COLO829 (cell line): ENCODE measurements at regions not wholly inside any gene's neighbourhood (a gene's known extent, or its start where the extent isn't known, plus 50 kb on each side); places are given as distances from the start of the nearest gene placed in this dataset.
A peak's percentile ranks its signal among the peaks of the same experiment; 100 is the strongest.
"Not testable (repeated sequence)": the region's sequence is repeated elsewhere in the genome, so short reads cannot be mapped to it uniquely, and the experiment has no call there.

Experiments used
- DNase-seq: peaks from one replicate; pipeline ENCODE4 v3.0.0; 2012; ENCODE audit warnings: low spot score

DNA sequence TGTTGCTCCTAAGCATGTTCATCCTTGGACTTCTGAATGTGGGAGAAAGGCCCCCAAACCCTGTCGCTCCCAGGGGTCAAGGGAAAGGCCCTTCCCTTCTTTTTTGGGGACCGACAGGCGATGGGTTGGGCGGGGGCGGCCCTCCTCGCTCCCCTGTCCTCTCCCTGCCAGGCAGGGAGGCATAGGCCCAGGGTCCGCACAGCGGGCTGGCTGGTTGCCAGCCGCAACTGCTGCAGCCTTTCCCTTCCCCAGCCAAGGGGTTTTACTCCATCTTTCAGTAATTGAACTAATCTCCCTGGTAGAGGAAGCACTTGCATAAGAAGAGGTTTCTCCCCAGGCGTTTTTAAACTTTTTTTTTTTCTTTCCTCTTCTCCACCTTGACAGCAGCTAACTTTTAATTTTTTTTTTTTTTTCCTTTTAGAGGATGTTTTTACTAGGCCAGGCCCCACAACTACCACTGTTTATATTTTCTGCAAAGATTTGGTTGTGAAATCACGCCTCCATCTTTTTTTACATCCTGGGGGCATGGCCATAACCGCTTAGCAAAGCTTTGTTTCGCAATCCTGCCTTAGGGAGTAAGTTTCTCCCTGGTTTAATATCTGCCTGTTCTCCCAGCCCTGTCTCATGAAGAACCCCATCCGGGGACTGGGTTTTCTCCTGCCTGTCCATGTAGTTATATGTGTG lies 216.9 kb upstream of the ZNF608 start:
- DNase-seq = peak; percentile 21

GRCh38 chr5:124966741-124967140 lies 220.3 kb upstream of the ZNF608 start:
- not testable (repeated sequence) for DNase-seq

DNA sequence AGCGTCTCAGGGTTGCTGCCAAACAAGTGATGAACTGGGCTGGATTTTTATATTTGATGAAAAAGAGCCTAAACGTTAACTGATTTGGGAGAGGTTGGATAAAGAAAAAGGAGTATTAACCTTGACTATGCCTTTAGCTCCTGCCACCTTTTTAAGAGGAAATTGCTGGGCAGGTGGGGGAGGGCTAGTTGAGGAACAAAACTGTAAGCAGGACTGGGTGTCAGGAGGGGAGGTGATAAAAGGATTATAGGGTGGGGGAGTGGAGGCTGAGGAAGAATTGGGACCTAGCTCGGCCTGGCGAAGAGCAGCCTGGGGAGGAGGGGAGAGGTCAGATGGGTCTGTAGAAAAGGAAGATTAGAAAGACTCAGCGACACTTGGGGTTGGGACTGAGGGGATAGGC lies 223.9 kb upstream of the ZNF608 start:
- DNase-seq = not testable (repeated sequence)

DNA sequence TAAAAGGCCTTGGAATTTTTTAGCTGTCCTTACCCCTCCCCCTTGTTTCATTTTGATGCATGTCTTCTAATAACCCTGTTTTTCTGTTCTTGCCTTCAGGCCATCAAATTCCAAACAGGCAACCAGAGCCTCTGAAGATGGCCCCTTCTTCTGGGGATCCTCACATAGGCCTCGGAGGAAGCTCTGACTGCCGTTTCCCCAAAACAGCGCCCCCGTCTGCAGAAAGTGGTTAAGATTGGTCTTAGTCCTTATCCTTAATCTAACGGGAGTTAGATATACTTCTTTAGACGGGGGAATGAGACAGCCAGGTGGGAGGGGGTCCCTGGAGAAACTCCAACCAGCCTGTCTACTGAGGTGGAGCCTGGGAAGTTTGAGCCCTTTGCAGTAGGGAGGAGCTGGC lies 226.3 kb upstream of the ZNF608 start:
- no peak for DNase-seq

GRCh38 chr5:124973661-124974060 lies 227.2 kb upstream of the ZNF608 start:
- no peak for DNase-seq

DNA sequence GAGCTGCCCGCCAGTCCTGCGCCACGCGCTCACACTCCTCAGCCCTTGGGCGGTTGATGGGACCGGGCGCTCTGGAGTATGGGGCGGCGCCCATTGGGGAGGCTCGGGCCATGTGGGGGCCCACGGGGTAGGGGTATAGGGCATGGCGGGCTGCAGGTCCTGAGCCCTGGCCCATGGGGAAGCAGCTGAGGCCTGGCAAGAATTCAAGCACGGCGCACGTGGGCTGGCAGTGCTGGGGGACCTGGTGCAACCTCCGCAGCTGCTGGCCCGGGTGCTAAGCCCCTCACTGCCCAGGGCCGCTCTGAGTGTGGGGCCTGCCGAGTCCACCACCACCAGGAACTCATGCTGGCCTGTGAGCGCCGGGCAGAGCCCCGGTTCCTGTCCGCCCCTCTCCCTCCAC lies 229.6 kb upstream of the ZNF608 start:
- DNase-seq = no peak

GRCh38 chr5:124979251-124979650 lies 232.8 kb upstream of the ZNF608 start:
- DNase-seq = no peak

GRCh38 chr5:124980163-124980941 lies 233.9 kb upstream of the ZNF608 start:
- DNase-seq = peak; percentile 26

- DNase-seq = no peak
Measured at GRCh38 chr5:124981901-124982300, 235.5 kb upstream of the ZNF608 start.

- DNase-seq = no peak
Measured at GRCh38 chr5:124986170-124986569, 239.7 kb upstream of the ZNF608 start.

- no peak for DNase-seq
Measured at GRCh38 chr5:124986667-124987066, 240.2 kb upstream of the ZNF608 start.

DNA sequence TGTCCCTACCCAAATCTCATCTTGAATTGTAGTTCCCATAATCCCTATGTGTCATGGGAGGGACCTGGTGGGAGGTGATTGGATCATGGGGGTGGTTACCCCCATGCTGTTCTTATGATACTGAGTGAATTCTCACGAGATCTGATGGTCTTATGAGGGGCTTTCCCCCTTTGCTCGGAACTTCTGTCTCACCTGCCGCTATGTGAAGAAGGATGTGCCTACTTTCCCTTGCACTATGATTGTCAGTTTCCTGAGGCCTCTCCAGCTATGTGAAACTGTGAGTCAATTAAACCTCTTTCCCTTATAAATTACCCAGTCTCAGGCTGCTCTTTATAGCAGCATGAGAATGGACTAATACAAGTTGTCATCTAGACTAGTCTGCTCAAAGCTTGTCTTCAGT lies 241.3 kb upstream of the ZNF608 start:
- DNase-seq = not testable (repeated sequence)

DNA sequence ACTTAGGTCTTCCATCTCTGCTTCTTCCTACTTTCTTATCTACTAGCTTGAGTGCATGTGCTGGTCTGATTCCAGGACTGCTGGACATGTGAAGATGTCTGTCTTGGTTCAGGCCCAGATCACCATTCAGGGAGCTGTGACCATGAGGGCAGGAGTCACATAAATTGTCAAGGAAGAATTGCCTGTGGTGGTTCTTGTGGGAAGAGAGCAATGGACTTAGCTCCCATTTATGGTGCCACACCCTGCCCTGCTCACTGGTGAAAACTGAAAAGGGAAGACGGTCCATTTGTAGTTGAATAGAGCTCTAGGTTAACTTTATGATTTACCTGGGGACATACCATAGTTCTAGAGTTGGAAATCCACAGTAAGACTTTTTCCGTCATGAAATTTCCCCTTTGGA lies 244.3 kb upstream of the ZNF608 start:
- no peak for DNase-seq

DNA sequence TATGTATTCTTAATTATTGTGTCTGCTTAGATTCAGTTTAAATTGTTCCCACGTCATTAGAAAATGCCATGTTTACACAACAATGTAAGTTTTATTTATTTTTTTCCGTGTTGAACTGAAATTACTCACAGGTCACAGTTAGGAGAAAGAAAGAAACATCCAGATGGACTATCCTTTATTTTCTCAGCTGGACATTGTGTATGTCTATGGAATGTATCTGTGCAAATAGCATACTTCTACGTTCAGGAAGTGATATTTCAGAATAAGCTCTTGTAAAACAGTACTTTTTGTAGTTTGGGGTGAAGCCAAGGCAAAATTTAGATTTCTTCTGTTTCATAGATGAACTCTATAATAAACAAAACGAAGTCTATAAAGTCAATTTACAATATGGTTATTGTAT lies 249.0 kb upstream of the ZNF608 start:
- no peak for DNase-seq

- no peak for DNase-seq
Measured at GRCh38 chr5:124996023-124996763, 249.8 kb upstream of the ZNF608 start.

DNA sequence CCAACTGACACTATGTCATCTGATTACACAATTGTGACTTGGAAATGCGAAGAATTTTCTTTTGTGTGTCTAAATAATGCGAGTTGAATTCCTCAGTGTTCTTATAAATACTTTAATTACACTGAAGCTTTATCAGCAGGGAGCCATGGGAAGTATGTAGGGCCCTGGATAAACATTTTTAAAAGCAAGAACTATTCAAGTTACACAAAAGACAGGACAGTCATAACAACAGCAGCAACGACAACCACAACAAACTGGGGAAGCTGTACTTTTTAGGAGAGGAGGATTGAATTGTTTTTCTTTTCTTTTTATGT lies 250.3 kb upstream of the ZNF608 start:
- no peak for DNase-seq

DNA sequence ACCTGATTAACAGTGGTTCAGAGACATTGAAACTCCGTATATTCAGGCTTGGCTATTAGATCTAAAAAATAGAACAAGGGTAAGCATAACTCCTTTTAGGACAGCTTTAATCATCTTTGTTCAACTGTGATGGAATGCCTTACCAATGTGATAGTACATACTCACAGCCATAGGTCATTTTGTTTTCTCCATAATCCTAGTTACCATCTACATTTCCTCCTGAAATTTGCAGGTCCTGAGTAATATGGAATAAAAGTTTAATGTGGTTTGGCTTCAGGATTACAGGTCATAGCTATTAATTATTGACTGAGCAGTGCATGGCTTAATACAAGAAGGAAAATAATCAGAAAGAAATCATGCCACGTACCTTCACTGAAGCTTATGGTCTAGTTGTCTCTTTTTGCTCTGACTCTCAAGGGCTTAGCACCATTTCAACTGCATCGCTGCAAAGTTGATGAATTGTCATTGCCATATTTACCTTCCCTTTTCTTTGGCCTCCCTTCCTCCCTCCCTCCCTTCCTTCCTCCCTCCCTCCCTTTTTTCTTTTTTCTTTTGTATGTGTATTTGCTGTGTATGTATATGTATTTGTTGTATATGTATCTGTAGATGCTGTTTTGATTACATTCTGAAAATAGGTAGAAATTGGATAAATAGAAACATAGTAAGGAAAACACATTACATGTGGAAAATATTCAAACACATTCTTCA lies 250.9 kb upstream of the ZNF608 start:
- no peak for DNase-seq

DNA sequence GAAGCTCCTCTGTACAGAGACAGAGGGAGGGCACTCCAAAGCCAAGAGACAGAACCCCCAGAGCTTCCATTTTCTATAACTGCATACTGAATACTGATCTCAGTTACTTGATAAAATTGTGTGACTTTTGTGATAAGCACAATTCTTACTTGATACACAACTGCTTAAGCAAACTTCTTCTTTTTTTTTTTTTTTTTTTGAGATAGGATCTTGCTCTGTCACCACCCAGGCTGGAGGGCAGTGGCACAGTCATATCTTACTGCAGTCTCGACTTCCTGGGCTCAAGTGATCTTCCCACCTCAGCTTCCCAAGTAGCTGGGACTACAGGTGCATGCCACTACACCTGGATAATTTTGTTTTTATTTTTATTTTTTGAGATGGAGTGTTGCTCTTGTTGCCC lies 252.1 kb upstream of the ZNF608 start:
- DNase-seq = no peak

- no peak for DNase-seq
Measured at GRCh38 chr5:125002727-125003598, 256.5 kb upstream of the ZNF608 start.

DNA sequence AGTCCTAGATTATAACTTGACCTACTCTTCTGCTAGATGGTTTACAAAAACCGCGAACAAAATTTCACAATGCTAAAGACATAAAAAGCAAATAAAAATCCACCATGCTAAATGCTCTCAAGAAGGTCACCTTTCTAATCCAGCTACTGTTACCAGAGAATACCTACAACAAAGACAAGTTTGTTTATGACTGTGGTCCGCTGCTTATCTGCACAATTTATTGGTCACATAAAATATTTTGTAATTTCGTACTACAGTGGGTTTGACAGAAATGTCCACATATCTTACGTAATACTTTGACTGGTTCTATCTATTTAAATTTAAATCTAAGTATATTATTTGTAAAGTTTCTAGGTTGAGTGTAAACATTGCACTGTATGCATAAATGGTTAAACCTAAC lies 257.6 kb upstream of the ZNF608 start:
- no peak for DNase-seq

- no peak for DNase-seq
Measured at GRCh38 chr5:125005266-125005665, 258.8 kb upstream of the ZNF608 start.
